H1 (cell line): ENCODE measurements at regions not wholly inside any gene's neighbourhood (a gene's known extent, or its start where the extent isn't known, plus 50 kb on each side); places are given as distances from the start of the nearest gene placed in this dataset.

Source experiments
- CTCF ChIA-PET: fragments of 300-600 bp; sonication (Branson Sonifier 250); formaldehyde crosslinking; loops from one replicate; lab custom pipeline; 2021; ENCODE audit not compliant: partially characterized antibody; lab: Charles Lee
- POLR2A ChIA-PET: fragments of 300-600 bp; sonication (Branson Sonifier 250); formaldehyde crosslinking; loops from one replicate; lab custom pipeline; 2021; ENCODE audit warnings: inconsistent platforms; ENCODE audit not compliant: partially characterized antibody; lab: Charles Lee
- DNase-seq, 2 experiments: peaks; one replicate each; pipeline versions ENCODE4 v3.0.0 to v3.0.0-alpha.2; 2010 to 2022; ENCODE audit warnings: low spot score in 2 of 2, low read depth in 1 of 2, mixed read lengths in 1 of 2
- FAIRE-seq: peaks from 2 replicates; lab custom pipeline; 2011; peaks lifted over from hg19 to GRCh38; lab: Jason Lieb, UNC
- H2AFZ ChIP-seq: 2 replicates; pipeline ENCODE4 v1.8.1; 2012; ENCODE audit warnings: low read length, inconsistent platforms
- H2AK5ac ChIP-seq: 2 replicates; pipeline ENCODE4 v1.6.1; 2013; ENCODE audit warnings: low read depth, low read length
- H2BK120ac ChIP-seq: replicated peaks from 2 replicates; pipeline ENCODE3; 2013; ENCODE audit warnings: low read depth, low read length, inconsistent platforms
- H2BK12ac ChIP-seq: 2 replicates; pipeline ENCODE4 v1.6.1; 2013; ENCODE audit warnings: low read depth, low read length
- H2BK15ac ChIP-seq: 2 replicates; pipeline ENCODE4 v1.6.1; 2013; ENCODE audit warnings: low read length
- H2BK20ac ChIP-seq: 2 replicates; pipeline ENCODE4 v1.6.1; 2013; ENCODE audit warnings: low read length
- H2BK5ac ChIP-seq: 2 replicates; pipeline ENCODE4 v1.6.1; 2013; ENCODE audit warnings: low read depth, low read length
- H3K14ac ChIP-seq: 2 replicates; pipeline ENCODE4 v1.6.1; 2013; ENCODE audit warnings: inconsistent platforms; ENCODE audit not compliant: insufficient read length
- H3K18ac ChIP-seq: 2 replicates; pipeline ENCODE4 v1.6.1; 2013; ENCODE audit warnings: low read length; ENCODE audit errors: extremely low read depth
- H3K23ac ChIP-seq: 2 replicates; pipeline ENCODE4 v1.6.1; 2013; ENCODE audit warnings: inconsistent platforms; ENCODE audit not compliant: insufficient read length
- H3K23me2 ChIP-seq: 2 replicates; pipeline ENCODE4 v1.6.1; 2013; ENCODE audit warnings: low read depth, low read length
- H3K27ac ChIP-seq: 2 replicates; pipeline ENCODE4 v1.6.1; 2011; ENCODE audit warnings: low read depth, low read length, inconsistent platforms
- H3K27me3 ChIP-seq, 4 experiments: replicated peaks in 1 of 4; 1 replicate in 1 of 4; 2 replicates in 3 of 4; pipeline versions ENCODE4 v1.6.1 to v1.8.1; 2011 to 2013; ENCODE audit warnings: low read length in 3 of 4, mild to moderate bottlenecking in 3 of 4, inconsistent platforms in 2 of 4, mixed read lengths in 2 of 4, moderate library complexity in 1 of 4; ENCODE audit not compliant: control insufficient read depth in 3 of 4, insufficient read depth in 3 of 4; ENCODE audit errors: extremely low read depth in 1 of 4
- H3K36me3 ChIP-seq, 4 experiments: 2 replicates each; pipeline versions ENCODE4 v1.6.1 to v1.8.1; 2011 to 2013; ENCODE audit warnings: mild to moderate bottlenecking in 4 of 4, low read length in 3 of 4, moderate library complexity in 2 of 4, control low read depth in 1 of 4, inconsistent platforms in 1 of 4; ENCODE audit not compliant: insufficient read depth in 4 of 4, control insufficient read depth in 2 of 4
- H3K4ac ChIP-seq: replicated peaks from 2 replicates; pipeline ENCODE3; 2013; ENCODE audit warnings: low read length, low read depth, mixed read lengths, inconsistent platforms; ENCODE audit not compliant: insufficient read length
- H3K4me1 ChIP-seq, 4 experiments: replicated peaks in 1 of 4; 1 replicate in 1 of 4; 2 replicates in 3 of 4; pipeline versions ENCODE4 v1.6.1 to v1.8.1; 2011 to 2013; ENCODE audit warnings: low read length in 3 of 4, inconsistent platforms in 2 of 4, mixed read lengths in 1 of 4; ENCODE audit not compliant: insufficient read depth in 4 of 4, control insufficient read depth in 3 of 4
- H3K4me2 ChIP-seq, 2 experiments: 2 replicates each; pipeline versions ENCODE4 v1.6.1 to v1.8.1; 2011 to 2013; ENCODE audit warnings: low read depth in 2 of 2, low read length in 2 of 2, control low read depth in 1 of 2, inconsistent platforms in 1 of 2, mild to moderate bottlenecking in 1 of 2; ENCODE audit not compliant: insufficient read depth in 1 of 2
- H3K4me3 ChIP-seq, 4 experiments: fragments of 200-600, 300-600 bp in 1 of 4; sonication (generic), shearing (Covaris generic), sonication (Bioruptor Twin) in 1 of 4; 2 replicates each; pipeline versions ENCODE4 v1.5.1 to v1.8.1; 2011 to 2016; ENCODE audit warnings: low read length in 4 of 4, low read depth in 3 of 4, control low read depth in 2 of 4, inconsistent platforms in 2 of 4, mild to moderate bottlenecking in 2 of 4, mixed read lengths in 1 of 4, moderate library complexity in 1 of 4; ENCODE audit not compliant: insufficient read depth in 2 of 4; ENCODE audit errors: extremely low read depth in 1 of 4
- H3K56ac ChIP-seq: replicated peaks from 2 replicates; pipeline ENCODE3; 2013; ENCODE audit warnings: low read depth, mild to moderate bottlenecking, mixed read lengths, low read length, inconsistent platforms; ENCODE audit not compliant: insufficient read length
- H3K79me1 ChIP-seq: 2 replicates; pipeline ENCODE4 v1.6.1; 2013; ENCODE audit warnings: low read depth, low read length, control low read depth
- H3K79me2 ChIP-seq, 2 experiments: 2 replicates each; pipeline versions ENCODE4 v1.6.1 to v1.8.1; 2012 to 2013; ENCODE audit warnings: low read length in 2 of 2, mild to moderate bottlenecking in 2 of 2, inconsistent platforms in 1 of 2; ENCODE audit not compliant: insufficient read depth in 2 of 2, control insufficient read depth in 1 of 2
- H3K9ac ChIP-seq, 4 experiments: replicated peaks in 1 of 4; 1 replicate in 1 of 4; 2 replicates in 3 of 4; pipeline versions ENCODE4 v1.6.1 to v1.8.1; 2011 to 2013; ENCODE audit warnings: low read depth in 3 of 4, low read length in 3 of 4, control low read depth in 2 of 4, mild to moderate bottlenecking in 2 of 4, moderate library complexity in 2 of 4, inconsistent platforms in 1 of 4; ENCODE audit errors: extremely low read depth in 1 of 4
- H3K9me3 ChIP-seq, 2 experiments: 2 replicates each; pipeline versions ENCODE4 v1.6.1 to v1.8.1; 2012 to 2013; ENCODE audit warnings: mild to moderate bottlenecking in 2 of 2, moderate library complexity in 2 of 2, control low read depth in 1 of 2, inconsistent platforms in 1 of 2, low read depth in 1 of 2, low read length in 1 of 2, mixed read lengths in 1 of 2; ENCODE audit not compliant: insufficient read depth in 2 of 2
- H4K20me1 ChIP-seq, 2 experiments: replicated peaks in 1 of 2; 2 replicates each; pipeline versions ENCODE3 to v1.8.1; 2011 to 2013; ENCODE audit warnings: inconsistent platforms in 2 of 2, low read length in 2 of 2, mild to moderate bottlenecking in 1 of 2; ENCODE audit not compliant: insufficient read depth in 2 of 2, control insufficient read depth in 1 of 2
- H4K5ac ChIP-seq: 2 replicates; pipeline ENCODE4 v1.6.1; 2013; ENCODE audit warnings: low read length, low read depth, mixed read lengths, inconsistent platforms; ENCODE audit not compliant: insufficient read length
- H4K8ac ChIP-seq: 2 replicates; pipeline ENCODE4 v1.8.0; 2013; ENCODE audit warnings: mild to moderate bottlenecking, moderate library complexity, low read length, inconsistent platforms; ENCODE audit not compliant: insufficient read depth; ENCODE audit errors: extremely low read depth
- H4K91ac ChIP-seq: replicated peaks from 2 replicates; pipeline ENCODE3; 2013; ENCODE audit warnings: low read length, mixed read lengths, inconsistent platforms; ENCODE audit not compliant: insufficient read length
- BACH1 ChIP-seq: IDR thresholded peaks from 2 replicates; pipeline ENCODE4 v1.6.1; 2012; ENCODE audit warnings: low read length, improper control_type of control experiment
- CEBPB ChIP-seq: IDR thresholded peaks from 2 replicates; pipeline ENCODE4 v1.6.1; 2012; ENCODE audit warnings: low read depth, low read length
- CTCF ChIP-seq, 3 experiments: IDR thresholded peaks; 1 replicate in 2 of 3; 2 replicates in 1 of 3; pipeline versions ENCODE4 v1.5.1 to v1.6.1; 2011; ENCODE audit warnings: low read length in 3 of 3, mild to moderate bottlenecking in 3 of 3, inconsistent platforms in 2 of 3, low read depth in 1 of 3, moderate library complexity in 1 of 3; ENCODE audit not compliant: insufficient read depth in 1 of 3; ENCODE audit errors: control extremely low read depth in 1 of 3
- EGR1 ChIP-seq: IDR thresholded peaks from 2 replicates; pipeline ENCODE4 v1.6.1; 2011; ENCODE audit warnings: low read depth, low read length, borderline replicate concordance
- KDM4A ChIP-seq: IDR thresholded peaks from one replicate; pipeline ENCODE4 v1.7.1; 2012; ENCODE audit warnings: low read depth, mild to moderate bottlenecking, moderate library complexity, low read length, inconsistent platforms; ENCODE audit not compliant: severe bottlenecking
- NANOG ChIP-seq: IDR thresholded peaks from 2 replicates; pipeline ENCODE4 v1.6.1; 2011; ENCODE audit warnings: low read length, low read depth, mild to moderate bottlenecking, inconsistent platforms; ENCODE audit not compliant: insufficient read depth, poor library complexity, severe bottlenecking
- RBBP5 ChIP-seq: IDR thresholded peaks from 2 replicates; pipeline ENCODE4 v1.7.1; 2012; ENCODE audit warnings: low read depth, mild to moderate bottlenecking, inconsistent platforms, low read length, moderate library complexity, borderline replicate concordance
- SIX5 ChIP-seq: IDR thresholded peaks from 2 replicates; pipeline ENCODE4 v1.6.1; 2011; ENCODE audit warnings: mild to moderate bottlenecking, low read depth, low read length
- SP2 ChIP-seq: IDR thresholded peaks from 2 replicates; pipeline ENCODE4 v1.6.1; 2012; ENCODE audit warnings: mild to moderate bottlenecking, low read length, inconsistent platforms
- SP4 ChIP-seq: IDR thresholded peaks from 2 replicates; pipeline ENCODE4 v1.6.1; 2012; ENCODE audit warnings: low read length, inconsistent platforms
- SRF ChIP-seq: IDR thresholded peaks from 2 replicates; pipeline ENCODE4 v1.6.1; 2011; ENCODE audit warnings: mild to moderate bottlenecking, low read depth, low read length, moderate library complexity
- YY1 ChIP-seq: IDR thresholded peaks from 2 replicates; pipeline ENCODE4 v1.6.1; 2011; ENCODE audit warnings: low read depth, mild to moderate bottlenecking, low read length
- WGBS, 2 experiments: shearing (Covaris generic) in 1 of 2; methylation state at CpG; one replicate each; pipeline versions ENCODE4 v1.1.6 to v1.1.7; 2013 to 2015; ENCODE audit warnings: low lambda C conversion rate in 2 of 2, mixed read lengths in 2 of 2, inconsistent platforms in 1 of 2, low coverage in 1 of 2, missing lambda C conversion rate in 1 of 2; ENCODE audit not compliant: insufficient replicate concordance in 2 of 2, insufficient coverage in 1 of 2, insufficient read length in 1 of 2; ENCODE audit errors: extremely low coverage in 1 of 2, missing lambda C conversion rate in 1 of 2; 5-methylcytosine and 5-hydroxymethylcytosine counted together

- Histone ChIP-seq H4K5ac (no peak overlapping the region), H3K4me1 (peaks cover 0 to 3% (median 0%) of the 10 kb centered on the region in 4 experiments; a peak in 1 of 7 replicates), H4K8ac (no peak overlapping the region), H2AK5ac (no peak overlapping the region), H3K9ac (no peak overlapping the region), H3K4ac (no peak overlapping the region), H2BK5ac (no peak overlapping the region), H2BK12ac (no peak overlapping the region), H3K14ac (no peak overlapping the region), H2BK20ac (no peak overlapping the region), H2BK15ac (no peak overlapping the region), H2AFZ (peak overlapping the region; percentile 14; the same call in 1 of the 2 replicates), H3K18ac (no peak overlapping the region), H3K79me1 (no peaks in the 10 kb centered on the region), H4K91ac (no peak overlapping the region), H3K27ac (no peak overlapping the region), H4K20me1 (no peaks in the 10 kb centered on the region), H2BK120ac (no peak overlapping the region), H3K56ac (no peak overlapping the region), H3K36me3 (no peaks in the 10 kb centered on the region), H3K79me2 (no peaks in the 10 kb centered on the region), H3K4me3 (no peak overlapping the region), H3K4me2 (no peak overlapping the region), H3K27me3 (no peaks in the 10 kb centered on the region), H3K23me2 (no peaks in the 10 kb centered on the region; the same call in 1 of the 2 replicates), H3K9me3 (no peaks in the 10 kb centered on the region), H3K23ac (no peak overlapping the region)
- POLR2A ChIA-PET: interaction anchor here (0.6 kb wide), 1 partner anchor 21 kb away, joined by 3 read pairs; no protein-coding TSS in a partner anchor
- DNase-seq (no peak), FAIRE-seq (no peak)
- CTCF ChIA-PET: interaction anchor here (0.6 to 3.0 kb wide), 4 partner anchors 50 to 463 kb away, joined by 3 to 8 read pairs (median 3); no protein-coding TSS in a partner anchor
- WGBS, 2 experiments: 86% methylated on average over 2 of the region's 2 CpGs; no CpG with 5 or more reads in 1 of the 2 experiments
- TF ChIP-seq SRF (no peak), SP2 (no peak), SP4 (no peak), CTCF (IDR thresholded peaks at IDR 0.05; ENCODE audit: control extremely low read depth in 1 of 3, insufficient read depth in 1 of 3, low read depth in 1 of 3, low read length in 3 of 3) (no peak), BACH1 (no peak), RBBP5 (no peak), SIX5 (no peak), CEBPB (no peak), KDM4A (no peak), NANOG (no peak), YY1 (no peak), EGR1 (no peak)
These were observed 50.6 kb upstream of the FUT8 start for GRCh38 chr14:65361920-65362319.
